Transverse colon (tissue), 4 donors: ENCODE measurements at regions not wholly inside any gene's neighbourhood (a gene's known extent, or its start where the extent isn't known, plus 50 kb on each side); places are given as distances from the start of the nearest gene placed in this dataset.

Experiments used
- DNase-seq: peaks from one replicate; pipeline ENCODE4 v3.0.0-alpha.2; 2019
- H3K27ac ChIP-seq, 4 donors: fragments of 200-600 bp; sonication (generic); 2 replicates each; pipeline ENCODE4 v1.5.1; 2016 to 2018; ENCODE audit warnings: inconsistent platforms in 4 of 4
- H3K27me3 ChIP-seq: fragments of 200-600 bp; sonication (generic); 2 replicates; pipeline ENCODE4 v1.5.1; 2017; ENCODE audit warnings: inconsistent platforms
- H3K36me3 ChIP-seq, 4 donors: fragments of 200-600 bp; sonication (generic); 2 replicates each; pipeline ENCODE4 v1.5.1; 2017 to 2019; ENCODE audit warnings: inconsistent platforms in 4 of 4
- H3K4me1 ChIP-seq, 4 donors: fragments of 200-600 bp; sonication (generic); 2 replicates each; pipeline ENCODE4 v1.5.1; 2017 to 2020; ENCODE audit warnings: inconsistent platforms in 4 of 4
- H3K4me3 ChIP-seq, 4 donors: fragments of 200-600 bp; sonication (generic); 1 replicate in 1 of 4; 2 replicates in 3 of 4; pipeline versions ENCODE4 v1.5.1 to v1.6.1; 2017 to 2019; ENCODE audit warnings: inconsistent platforms in 4 of 4
- H3K9me3 ChIP-seq, 2 donors: fragments of 200-600 bp; sonication (generic); 2 replicates each; pipeline ENCODE4 v1.5.1; 2017 to 2019; ENCODE audit warnings: inconsistent platforms in 2 of 2
- EP300 ChIP-seq: sonication (generic); formaldehyde crosslinking; IDR thresholded peaks from one replicate; pipeline ENCODE4 v1.6.1; 2017; ENCODE audit warnings: antibody characterized with exemption, low read depth
- POLR2A ChIP-seq: fragments of 450-650 bp; IDR thresholded peaks from one replicate; pipeline ENCODE4 v1.6.1; 2016; ENCODE audit warnings: antibody characterized with exemption, mild to moderate bottlenecking, moderate library complexity
- POLR2AphosphoS5 ChIP-seq, 3 donors: sonication (generic); formaldehyde crosslinking; IDR thresholded peaks; one replicate each; pipeline ENCODE4 v1.6.1; 2016; ENCODE audit warnings: antibody characterized with exemption in 3 of 3
- WGBS, 2 donors: methylation state at CpG; one replicate each; pipeline ENCODE4 v1.1.5; 2018; ENCODE audit warnings: low coverage in 1 of 2; 5-methylcytosine and 5-hydroxymethylcytosine counted together
- in situ Hi-C, 4 donors: fragments of 200-750 bp; cut with MboI; loops; one replicate each; pipeline versions ENCODE4 v1.15.0 to v1.15.1; 2017; ENCODE audit warnings: low sequenced_read_pairs in 3 of 4, low pct_ligation_motif_present in 1 of 4, low pct_unique_long_range_greater_than_20kb in 1 of 4
- intact Hi-C: fragments of 100-400 bp; cut with DNase I; formaldehyde crosslinking; loops from one replicate; pipeline ENCODE4 v1.15.1; 2023; ENCODE audit warnings: low total_unique reads
- TF ChIP-seq, protein P1 (sequence below), 5 experiments: fragments of 200-600 bp in 3 of 5; fragments of 450-650 bp in 2 of 5; sonication (generic) in 3 of 5; IDR thresholded peaks; 1 replicate in 2 of 5; 2 replicates in 3 of 5; pipeline ENCODE4 v1.5.1; 2016 to 2017; ENCODE audit warnings: antibody characterized with exemption in 5 of 5, inconsistent platforms in 3 of 5, mild to moderate bottlenecking in 2 of 5, moderate library complexity in 1 of 5

DNA sequence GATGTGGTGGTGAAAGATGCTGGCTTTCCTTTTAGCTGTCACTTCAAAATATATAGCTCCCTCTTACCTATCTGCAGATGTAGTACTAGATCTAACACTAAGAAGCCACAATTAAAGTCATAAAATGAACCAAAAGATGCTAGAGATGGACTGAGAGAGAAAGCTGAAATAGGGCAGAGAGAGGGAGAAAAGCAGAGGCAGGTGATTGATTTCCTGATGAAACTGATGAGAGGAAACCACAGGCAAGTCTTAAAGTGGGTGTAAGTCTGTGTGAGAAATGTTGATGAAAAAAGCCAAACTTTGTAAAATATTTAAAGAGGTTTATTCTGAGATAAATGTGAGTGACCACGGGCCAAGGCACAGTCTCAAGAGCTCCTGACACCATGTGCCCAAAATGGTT lies 194.3 kb upstream of the MBL2 start:
- H3K9me3 ChIP-seq: no peaks in the 10 kb centered on the region
- H3K27ac ChIP-seq: no peak overlapping the region
- TF ChIP-seq POLR2A (no peak), EP300 (no peak), POLR2AphosphoS5 (IDR thresholded peaks at IDR 0.05) (no peak)
- TF ChIP-seq, protein P1, sequence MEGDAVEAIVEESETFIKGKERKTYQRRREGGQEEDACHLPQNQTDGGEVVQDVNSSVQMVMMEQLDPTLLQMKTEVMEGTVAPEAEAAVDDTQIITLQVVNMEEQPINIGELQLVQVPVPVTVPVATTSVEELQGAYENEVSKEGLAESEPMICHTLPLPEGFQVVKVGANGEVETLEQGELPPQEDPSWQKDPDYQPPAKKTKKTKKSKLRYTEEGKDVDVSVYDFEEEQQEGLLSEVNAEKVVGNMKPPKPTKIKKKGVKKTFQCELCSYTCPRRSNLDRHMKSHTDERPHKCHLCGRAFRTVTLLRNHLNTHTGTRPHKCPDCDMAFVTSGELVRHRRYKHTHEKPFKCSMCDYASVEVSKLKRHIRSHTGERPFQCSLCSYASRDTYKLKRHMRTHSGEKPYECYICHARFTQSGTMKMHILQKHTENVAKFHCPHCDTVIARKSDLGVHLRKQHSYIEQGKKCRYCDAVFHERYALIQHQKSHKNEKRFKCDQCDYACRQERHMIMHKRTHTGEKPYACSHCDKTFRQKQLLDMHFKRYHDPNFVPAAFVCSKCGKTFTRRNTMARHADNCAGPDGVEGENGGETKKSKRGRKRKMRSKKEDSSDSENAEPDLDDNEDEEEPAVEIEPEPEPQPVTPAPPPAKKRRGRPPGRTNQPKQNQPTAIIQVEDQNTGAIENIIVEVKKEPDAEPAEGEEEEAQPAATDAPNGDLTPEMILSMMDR (IDR thresholded peaks at IDR 0.05): no peak
- no peak for DNase-seq
- no peaks in the 10 kb centered on the region for H3K27me3 ChIP-seq
- H3K36me3 ChIP-seq: no peaks in the 10 kb centered on the region
- intact Hi-C loops: no loop called here
- 70 to 83% methylated on average over 1 of the region's 1 CpG for WGBS, 2 donors
- H3K4me3 ChIP-seq: no peak overlapping the region
- in situ Hi-C loops: no loop called here
- peaks cover 0 to 7% (median 0%) of the 10 kb centered on the region in 4 donors for H3K4me1 ChIP-seq

DNA sequence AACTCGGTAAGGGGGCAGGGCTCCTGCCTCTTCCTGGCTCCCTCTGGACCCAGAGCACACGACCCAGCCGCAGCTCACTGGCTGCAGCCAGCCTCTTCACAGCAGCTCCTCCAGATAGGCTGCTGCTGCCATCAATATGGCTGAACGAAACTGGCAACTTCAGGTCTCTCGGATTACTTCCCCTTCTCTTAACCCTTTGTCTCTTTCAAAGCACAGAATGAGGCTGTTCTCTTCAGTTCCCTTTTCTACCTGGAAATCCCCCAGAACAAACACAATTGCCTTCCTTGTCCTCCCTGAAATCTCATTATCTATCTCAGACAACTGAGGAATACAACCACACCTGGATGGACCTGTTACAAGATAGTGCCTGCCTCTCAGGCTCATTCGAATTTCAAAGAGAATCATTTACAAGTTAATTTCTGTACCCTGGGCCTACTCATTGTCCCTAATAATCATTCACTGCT lies 193.4 kb upstream of the MBL2 start:
- Histone ChIP-seq H3K9me3 (no peaks in the 10 kb centered on the region), H3K27me3 (no peaks in the 10 kb centered on the region), H3K4me3 (no peak overlapping the region), H3K27ac (no peak overlapping the region), H3K36me3 (no peaks in the 10 kb centered on the region), H3K4me1 (peaks cover 0 to 7% (median 0%) of the 10 kb centered on the region in 4 donors)
- TF ChIP-seq, protein P1 (IDR thresholded peaks at IDR 0.05): no peak
- TF ChIP-seq EP300: no peak
- TF ChIP-seq POLR2AphosphoS5 (IDR thresholded peaks at IDR 0.05): no peak
- TF ChIP-seq POLR2A: no peak
- intact Hi-C loops (no loop called here), in situ Hi-C loops (no loop called here)
- DNase-seq: no peak
- 67 to 69% methylated on average over 3 to 6 of the region's 6 CpGs for WGBS, 2 donors

DNA sequence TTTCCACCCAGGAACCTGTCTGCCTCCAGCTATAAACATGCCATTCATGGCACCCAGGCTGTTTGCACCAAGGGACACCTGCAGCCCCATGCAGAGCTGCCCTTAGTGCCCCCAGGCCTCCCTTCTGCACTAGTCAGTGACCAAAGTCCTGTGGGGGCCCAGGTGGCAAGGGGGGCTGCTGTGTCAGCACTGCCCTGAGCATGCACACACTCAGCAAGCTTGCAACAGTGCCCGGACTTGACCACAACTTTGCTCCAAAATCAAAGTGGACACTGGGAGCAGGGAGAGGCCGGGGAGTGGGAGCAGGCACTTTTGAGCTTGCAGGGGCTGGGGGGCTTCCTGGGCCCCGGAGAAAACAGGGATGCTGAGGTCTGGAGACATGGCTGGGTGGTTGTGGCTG lies 192.9 kb upstream of the MBL2 start:
- no peak for TF ChIP-seq POLR2AphosphoS5 (IDR thresholded peaks at IDR 0.05)
- TF ChIP-seq, protein P1 (IDR thresholded peaks at IDR 0.05): no peak
- TF ChIP-seq POLR2A: no peak
- TF ChIP-seq EP300: no peak
- intact Hi-C loops: no loop called here
- H3K27me3 ChIP-seq: no peaks in the 10 kb centered on the region
- no peak for DNase-seq
- no peak overlapping the region for H3K4me3 ChIP-seq
- in situ Hi-C loops: no loop called here
- no peaks in the 10 kb centered on the region for H3K36me3 ChIP-seq
- no peak overlapping the region for H3K27ac ChIP-seq
- H3K9me3 ChIP-seq: no peaks in the 10 kb centered on the region
- WGBS, 2 donors: 83% methylated on average over 3 of the region's 3 CpGs; no CpG with 5 or more reads in 1 of the 2 donors
- H3K4me1 ChIP-seq: peaks cover 0 to 7% (median 0%) of the 10 kb centered on the region in 4 donors

DNA sequence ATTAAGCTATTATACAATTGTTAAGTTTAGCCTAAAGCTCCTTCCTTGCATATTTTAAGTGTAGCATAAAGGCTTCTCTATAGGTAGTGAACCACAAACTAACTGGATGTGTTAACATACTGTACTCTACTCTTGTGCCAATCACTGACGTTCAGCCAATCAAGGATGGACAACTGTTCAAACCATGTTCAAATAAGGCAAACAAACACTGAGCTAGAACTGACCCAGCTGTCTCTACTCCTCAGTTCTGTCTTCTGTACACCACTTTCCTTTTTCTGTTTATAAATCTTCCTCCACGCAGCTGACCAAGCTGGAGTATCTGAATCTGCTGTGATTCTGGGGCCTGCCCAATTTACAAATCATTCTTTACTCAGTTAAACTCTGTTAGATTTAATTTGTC lies 188.7 kb upstream of the MBL2 start:
- Histone ChIP-seq H3K4me3 (no peak overlapping the region), H3K9me3 (no peaks in the 10 kb centered on the region), H3K36me3 (no peaks in the 10 kb centered on the region), H3K4me1 (no peaks in the 10 kb centered on the region), H3K27ac (no peak overlapping the region), H3K27me3 (no peaks in the 10 kb centered on the region)
- WGBS, 2 donors: 42 to 60% methylated on average over 2 of the region's 2 CpGs
- TF ChIP-seq, protein P1 (IDR thresholded peaks at IDR 0.05): no peak
- TF ChIP-seq POLR2AphosphoS5 (IDR thresholded peaks at IDR 0.05) (no peak), EP300 (no peak)
- no peak for DNase-seq
- in situ Hi-C loops: no loop called here
- intact Hi-C loops: no loop called here
